Sigmoid colon (tissue), 6 donors: ENCODE measurements at regions not wholly inside any gene's neighbourhood (a gene's known extent, or its start where the extent isn't known, plus 50 kb on each side); places are given as distances from the start of the nearest gene placed in this dataset.

ENCODE experiments used
- DNase-seq: peaks from one replicate; pipeline ENCODE4 v3.0.0-alpha.2; 2019
- H3K27ac ChIP-seq, 4 donors: fragments of 200-600 bp; sonication (generic); one replicate each; pipeline ENCODE4 v1.5.1; 2016 to 2019; ENCODE audit warnings: mild to moderate bottlenecking in 1 of 4
- H3K27me3 ChIP-seq, 3 donors: fragments of 200-600 bp; sonication (generic); one replicate each; pipeline ENCODE4 v1.5.1; 2019; ENCODE audit warnings: mild to moderate bottlenecking in 1 of 3
- H3K36me3 ChIP-seq, 4 donors: fragments of 200-600 bp; sonication (generic); one replicate each; pipeline ENCODE4 v1.5.1; 2016 to 2019
- H3K4me1 ChIP-seq, 4 donors: fragments of 200-600 bp; sonication (generic); one replicate each; pipeline ENCODE4 v1.5.1; 2017 to 2019
- H3K4me3 ChIP-seq, 4 donors: fragments of 200-600 bp; sonication (generic); one replicate each; pipeline ENCODE4 v1.5.1; 2017 to 2019; ENCODE audit warnings: mild to moderate bottlenecking in 2 of 4, moderate library complexity in 1 of 4
- H3K9me3 ChIP-seq, 4 donors: fragments of 200-600 bp in 3 of 4; sonication (generic) in 3 of 4; one replicate each; pipeline versions ENCODE4 v1.5.1 to v1.6.1; 2013 to 2019
- EP300 ChIP-seq, 4 donors: sonication (generic); formaldehyde crosslinking; IDR thresholded peaks; one replicate each; pipeline ENCODE4 v1.6.1; 2017; ENCODE audit warnings: antibody characterized with exemption in 4 of 4
- POLR2A ChIP-seq, 2 donors: fragments of 450-650 bp; IDR thresholded peaks; one replicate each; pipeline ENCODE4 v1.6.1; 2016; ENCODE audit warnings: antibody characterized with exemption in 2 of 2, mild to moderate bottlenecking in 2 of 2, moderate library complexity in 2 of 2
- POLR2AphosphoS5 ChIP-seq, 4 donors: sonication (generic); formaldehyde crosslinking; IDR thresholded peaks; one replicate each; pipeline ENCODE4 v1.6.1; 2017; ENCODE audit warnings: antibody characterized with exemption in 4 of 4
- WGBS, 2 donors: extraction: QIAGEN DNeasy Blood & Tissue Kit; methylation state at CpG; one replicate each; pipeline ENCODE4 v1.1.7; 2013; 5-methylcytosine and 5-hydroxymethylcytosine counted together
- intact Hi-C: fragments of 100-400 bp; cut with DNase I; formaldehyde crosslinking; loops from one replicate; pipeline ENCODE4 v1.15.1; 2023
- TF ChIP-seq, protein P1 (sequence below), 4 experiments: fragments of 450-650 bp in 3 of 4; fragments of 200-600 bp in 1 of 4; IDR thresholded peaks; one replicate each; pipeline ENCODE4 v1.5.1; 2016 to 2019; ENCODE audit warnings: antibody characterized with exemption in 4 of 4, mild to moderate bottlenecking in 3 of 4, moderate library complexity in 2 of 4
- donor health status: healthy with polysubstance abuse.
- donor health status: healthy.

DNA sequence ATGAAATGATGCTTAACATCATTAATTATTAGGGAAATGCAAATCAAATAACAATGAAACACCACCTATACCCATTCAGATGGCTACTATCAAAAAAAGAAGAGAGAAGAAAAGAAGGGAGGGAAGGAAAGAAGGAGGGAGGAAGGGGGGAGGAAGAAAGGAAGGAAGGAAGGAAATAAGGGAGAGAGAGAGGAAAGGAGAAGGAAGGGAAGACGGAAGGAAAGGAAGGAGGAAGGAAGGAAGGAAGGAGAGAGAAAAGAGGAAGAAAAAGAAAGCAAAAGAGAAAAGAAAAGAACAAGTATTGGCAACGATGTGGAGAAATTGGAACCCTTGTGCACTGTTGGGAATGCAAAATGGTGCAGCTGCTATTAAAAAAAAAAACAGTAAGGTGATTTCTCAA lies 363.3 kb downstream of the TNS1 start:
- no peak for DNase-seq
- Histone ChIP-seq H3K4me1 (peaks cover 0 to 46% (median 38%) of the 10 kb centered on the region in 4 donors), H3K9me3 (no peaks in the 10 kb centered on the region), H3K27ac (no peak overlapping the region), H3K27me3 (no peaks in the 10 kb centered on the region), H3K36me3 (no peaks in the 10 kb centered on the region), H3K4me3 (no peak overlapping the region)
- intact Hi-C loops = loop anchor here (5.0 kb wide), 1 partner anchor 947 kb away; no protein-coding TSS in a partner anchor
- TF ChIP-seq POLR2AphosphoS5 (IDR thresholded peaks at IDR 0.05) (no peak), EP300 (IDR thresholded peaks at IDR 0.05) (no peak), POLR2A (IDR thresholded peaks at IDR 0.05) (no peak)
- TF ChIP-seq, protein P1, sequence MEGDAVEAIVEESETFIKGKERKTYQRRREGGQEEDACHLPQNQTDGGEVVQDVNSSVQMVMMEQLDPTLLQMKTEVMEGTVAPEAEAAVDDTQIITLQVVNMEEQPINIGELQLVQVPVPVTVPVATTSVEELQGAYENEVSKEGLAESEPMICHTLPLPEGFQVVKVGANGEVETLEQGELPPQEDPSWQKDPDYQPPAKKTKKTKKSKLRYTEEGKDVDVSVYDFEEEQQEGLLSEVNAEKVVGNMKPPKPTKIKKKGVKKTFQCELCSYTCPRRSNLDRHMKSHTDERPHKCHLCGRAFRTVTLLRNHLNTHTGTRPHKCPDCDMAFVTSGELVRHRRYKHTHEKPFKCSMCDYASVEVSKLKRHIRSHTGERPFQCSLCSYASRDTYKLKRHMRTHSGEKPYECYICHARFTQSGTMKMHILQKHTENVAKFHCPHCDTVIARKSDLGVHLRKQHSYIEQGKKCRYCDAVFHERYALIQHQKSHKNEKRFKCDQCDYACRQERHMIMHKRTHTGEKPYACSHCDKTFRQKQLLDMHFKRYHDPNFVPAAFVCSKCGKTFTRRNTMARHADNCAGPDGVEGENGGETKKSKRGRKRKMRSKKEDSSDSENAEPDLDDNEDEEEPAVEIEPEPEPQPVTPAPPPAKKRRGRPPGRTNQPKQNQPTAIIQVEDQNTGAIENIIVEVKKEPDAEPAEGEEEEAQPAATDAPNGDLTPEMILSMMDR (IDR thresholded peaks at IDR 0.05) = no peak
- WGBS, 2 donors = 79 to 85% methylated on average over 2 of the region's 2 CpGs

DNA sequence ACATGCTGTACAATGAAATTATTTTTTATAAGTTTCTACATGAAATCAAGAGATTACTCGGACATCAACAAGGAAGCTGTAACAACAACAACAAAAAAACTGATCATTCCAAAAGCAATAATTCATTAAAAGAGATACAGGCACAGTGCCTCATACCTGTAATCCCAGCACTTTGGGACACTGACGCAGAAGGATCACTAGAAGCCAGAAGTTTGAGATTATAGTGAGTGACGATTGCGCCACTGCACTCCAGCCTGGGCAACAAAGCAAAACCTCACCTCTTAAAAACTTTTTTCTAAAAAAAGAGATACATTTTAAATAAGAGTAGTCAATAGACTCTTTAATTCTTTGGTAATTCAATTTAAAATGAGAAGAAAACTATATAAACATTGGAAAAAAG lies 364.3 kb downstream of the TNS1 start:
- TF ChIP-seq POLR2A (IDR thresholded peaks at IDR 0.05) (no peak), EP300 (IDR thresholded peaks at IDR 0.05) (no peak), POLR2AphosphoS5 (IDR thresholded peaks at IDR 0.05) (no peak)
- TF ChIP-seq, protein P1 (IDR thresholded peaks at IDR 0.05) = no peak
- no peak overlapping the region for H3K4me3 ChIP-seq
- peak overlapping the region in 1 of 4 donors; percentile 4 for H3K27ac ChIP-seq
- H3K36me3 ChIP-seq = no peaks in the 10 kb centered on the region
- WGBS, 2 donors = 86 to 91% methylated on average over 4 of the region's 4 CpGs
- peaks cover 0 to 46% (median 34%) of the 10 kb centered on the region in 4 donors for H3K4me1 ChIP-seq
- intact Hi-C loops = loop anchor here (5.0 kb wide), 1 partner anchor 946 kb away; no protein-coding TSS in a partner anchor
- no peak for DNase-seq
- H3K9me3 ChIP-seq = no peaks in the 10 kb centered on the region
- H3K27me3 ChIP-seq = no peaks in the 10 kb centered on the region

DNA sequence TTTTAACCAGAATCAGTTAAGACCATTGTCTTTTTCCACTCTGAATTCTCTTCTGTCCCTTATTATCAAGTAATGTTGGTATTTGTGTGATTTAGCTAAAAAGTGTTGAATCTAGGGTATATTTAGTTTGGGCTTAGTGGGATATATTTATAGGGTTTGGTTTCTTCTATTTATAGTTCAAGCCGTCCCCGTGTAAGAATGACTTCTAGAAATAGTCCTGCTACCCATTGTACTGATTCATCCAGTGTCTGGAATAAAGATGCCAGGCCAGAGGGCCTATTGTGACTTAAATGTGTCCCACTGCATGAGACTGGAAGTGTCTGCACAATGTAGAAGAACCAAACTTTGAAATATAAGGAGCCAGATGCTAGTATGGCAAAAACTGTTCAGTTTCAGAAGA lies 364.8 kb downstream of the TNS1 start:
- Histone ChIP-seq H3K4me3 (no peak overlapping the region), H3K27ac (peak overlapping the region in 1 of 4 donors; percentile 4), H3K27me3 (no peaks in the 10 kb centered on the region), H3K36me3 (no peaks in the 10 kb centered on the region), H3K4me1 (peaks cover 0 to 47% (median 34%) of the 10 kb centered on the region in 4 donors), H3K9me3 (no peaks in the 10 kb centered on the region)
- TF ChIP-seq, protein P1 (IDR thresholded peaks at IDR 0.05) = no peak
- TF ChIP-seq POLR2A (IDR thresholded peaks at IDR 0.05) (no peak), POLR2AphosphoS5 (IDR thresholded peaks at IDR 0.05) (no peak), EP300 (IDR thresholded peaks at IDR 0.05) (no peak)
- DNase-seq = no peak
- WGBS, 2 donors = 53 to 72% methylated on average over 2 of the region's 2 CpGs
- intact Hi-C loops = loop anchor here (5.0 kb wide), 1 partner anchor 946 kb away; no protein-coding TSS in a partner anchor

DNA sequence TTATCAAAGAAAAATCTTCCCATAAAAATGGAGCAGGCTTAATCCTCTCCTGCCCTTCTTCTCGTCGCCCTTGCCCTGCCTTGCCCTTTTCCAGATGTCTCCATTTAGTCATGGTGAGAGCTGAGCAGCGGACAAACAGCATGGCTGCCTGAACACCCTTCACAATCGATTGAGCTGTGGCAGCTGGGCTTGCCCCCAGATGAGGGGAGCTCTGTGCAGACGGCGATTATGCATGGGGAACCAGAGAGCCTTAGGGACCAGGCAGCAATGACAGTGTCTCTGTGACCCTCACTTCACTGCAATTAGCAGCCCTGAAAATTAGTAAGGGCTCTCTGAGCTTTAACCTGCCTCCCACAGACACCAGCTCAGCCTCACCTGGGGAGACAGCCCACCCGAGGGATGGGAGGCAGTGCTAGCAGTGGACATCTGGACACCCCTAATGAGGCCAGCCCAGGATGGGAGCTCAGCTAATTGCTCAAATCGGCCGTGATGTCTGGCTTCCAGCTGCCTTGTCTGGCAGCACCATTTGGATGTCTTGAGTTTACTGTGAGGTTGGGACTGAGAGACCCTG lies 365.7 kb downstream of the TNS1 start:
- no peaks in the 10 kb centered on the region for H3K36me3 ChIP-seq
- H3K27me3 ChIP-seq = no peaks in the 10 kb centered on the region
- WGBS, 2 donors = 80 to 81% methylated on average over 9 of the region's 9 CpGs
- H3K4me3 ChIP-seq = no peak overlapping the region
- no peak overlapping the region for H3K27ac ChIP-seq
- intact Hi-C loops = loop anchor here (5.0 kb wide), 1 partner anchor 945 kb away; no protein-coding TSS in a partner anchor
- TF ChIP-seq POLR2A (IDR thresholded peaks at IDR 0.05) (no peak), POLR2AphosphoS5 (IDR thresholded peaks at IDR 0.05) (no peak), EP300 (IDR thresholded peaks at IDR 0.05) (no peak)
- TF ChIP-seq, protein P1 (IDR thresholded peaks at IDR 0.05) = no peak
- DNase-seq = no peak
- peaks cover 0 to 47% (median 32%) of the 10 kb centered on the region in 4 donors for H3K4me1 ChIP-seq
- H3K9me3 ChIP-seq = no peaks in the 10 kb centered on the region
